Loucy (cell line): ENCODE measurements at regions not wholly inside any gene's neighbourhood (a gene's known extent, or its start where the extent isn't known, plus 50 kb on each side); places are given as distances from the start of the nearest gene placed in this dataset.
"Not testable (repeated sequence)": the region's sequence is repeated elsewhere in the genome, so short reads cannot be mapped to it uniquely, and the experiment has no call there.

Source experiments
- H2AFZ ChIP-seq: fragments of 200-600 bp; sonication (generic); 2 replicates; pipeline ENCODE4 v1.6.0; 2016; ENCODE audit warnings: antibody characterized with exemption, mild to moderate bottlenecking, low read length, moderate library complexity
- H3F3A ChIP-seq: fragments of 200-600 bp; 2 replicates; pipeline ENCODE4 v1.6.0; 2016; ENCODE audit warnings: antibody characterized with exemption, low read depth, mild to moderate bottlenecking
- H3K27me3 ChIP-seq: fragments of 200-600 bp; sonication (generic); 2 replicates; pipeline ENCODE4 v1.6.1; 2014; ENCODE audit warnings: low read length, mild to moderate bottlenecking; ENCODE audit not compliant: insufficient read depth, poor library complexity, severe bottlenecking
- H3K36me3 ChIP-seq: fragments of 200-600 bp; sonication (generic); 2 replicates; pipeline ENCODE4 v1.6.1; 2016; ENCODE audit warnings: low read length; ENCODE audit not compliant: insufficient read depth
- H3K4me1 ChIP-seq: fragments of 200-600 bp; sonication (generic); 2 replicates; pipeline ENCODE4 v1.5.1; 2014; ENCODE audit warnings: low read length, mild to moderate bottlenecking; ENCODE audit not compliant: insufficient read depth, poor library complexity, severe bottlenecking
- H3K4me2 ChIP-seq: fragments of 200-600 bp; sonication (generic); 2 replicates; pipeline ENCODE4 v1.6.0; 2014; ENCODE audit warnings: antibody characterized with exemption, low read length, low read depth, mild to moderate bottlenecking; ENCODE audit not compliant: poor library complexity, severe bottlenecking
- H3K4me3 ChIP-seq: fragments of 200-600 bp; sonication (generic); 2 replicates; pipeline ENCODE4 v1.5.1; 2014; ENCODE audit warnings: low read length, mild to moderate bottlenecking, mixed read lengths; ENCODE audit not compliant: poor library complexity, severe bottlenecking
- H3K79me2 ChIP-seq: fragments of 200-600 bp; sonication (generic); 2 replicates; pipeline ENCODE4 v1.6.1; 2014; ENCODE audit warnings: low read length; ENCODE audit not compliant: insufficient read depth
- H3K9ac ChIP-seq: fragments of 200-600 bp; sonication (generic); 2 replicates; pipeline ENCODE4 v1.6.0; 2014; ENCODE audit warnings: mild to moderate bottlenecking, low read depth, low read length, moderate library complexity; ENCODE audit not compliant: poor library complexity, severe bottlenecking
- H3K9me2 ChIP-seq: fragments of 200-600 bp; sonication (generic); replicated peaks from 2 replicates; pipeline ENCODE4 v1.6.1; 2016; ENCODE audit warnings: low read depth, low read length, mixed read lengths
- H3K9me3 ChIP-seq: fragments of 200-600 bp; sonication (generic); 2 replicates; pipeline ENCODE4 v1.6.1; 2014; ENCODE audit warnings: mild to moderate bottlenecking, antibody characterized with exemption, low read length, low read depth; ENCODE audit not compliant: insufficient read depth
- H4K20me1 ChIP-seq: fragments of 200-600 bp; sonication (generic); 2 replicates; pipeline ENCODE4 v1.6.0; 2014; ENCODE audit warnings: antibody characterized with exemption, low read length, mild to moderate bottlenecking; ENCODE audit not compliant: insufficient read depth, poor library complexity, severe bottlenecking
- CTCF ChIP-seq: fragments of 200-600 bp; sonication (generic); conservative IDR thresholded peaks from 2 replicates; pipeline ENCODE4 v1.5.1; 2014; ENCODE audit warnings: mild to moderate bottlenecking, antibody characterized with exemption, low read length

DNA sequence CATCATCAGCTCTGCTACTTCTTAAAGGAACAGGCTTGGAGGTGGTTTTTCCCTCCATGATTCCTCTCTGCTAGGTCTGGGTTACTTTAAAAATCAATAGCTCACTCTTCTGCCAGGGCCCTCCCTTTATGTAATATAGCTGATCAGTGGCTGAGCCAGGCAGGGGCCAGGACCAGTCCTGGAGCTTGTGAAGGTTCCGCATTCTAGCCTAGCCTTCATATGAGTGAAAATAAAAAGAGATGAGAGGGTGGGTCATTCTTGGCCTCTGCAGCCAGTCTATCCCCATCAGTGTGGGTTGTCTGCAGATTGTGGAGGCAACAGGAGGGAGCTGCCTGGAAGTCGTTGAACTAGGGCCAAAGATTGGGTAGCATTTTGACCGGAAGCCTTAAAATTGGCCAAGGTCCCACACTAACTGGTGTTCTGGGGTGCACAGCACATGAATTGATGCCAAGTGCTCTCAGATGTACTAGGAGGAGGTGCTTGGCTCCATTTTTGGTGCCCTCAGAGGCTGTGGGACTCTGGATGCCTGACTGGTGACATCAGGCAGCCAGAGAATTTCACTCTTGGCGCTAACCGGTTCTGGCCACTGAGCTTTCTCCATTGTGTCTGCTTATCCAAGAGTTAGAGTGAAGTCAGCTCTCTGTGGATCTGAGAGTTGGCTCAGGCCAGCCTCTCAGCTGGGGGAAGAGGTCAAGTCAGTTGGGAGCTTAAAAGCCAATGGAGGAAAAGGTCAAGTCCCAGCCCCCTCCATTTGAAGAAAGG, 93.7 kb upstream of the FAM72C start:
- not testable (repeated sequence) for H3K4me3 ChIP-seq, H3K9ac ChIP-seq, H3K9me3 ChIP-seq, H4K20me1 ChIP-seq, H2AFZ ChIP-seq, H3K79me2 ChIP-seq, H3F3A ChIP-seq, H3K36me3 ChIP-seq, H3K4me1 ChIP-seq, H3K27me3 ChIP-seq, H3K4me2 ChIP-seq, H3K9me2 ChIP-seq

GRCh38 chr1:144049365-144049764, 77.6 kb upstream of the FAM72C start:
- H4K20me1 ChIP-seq, H3K79me2 ChIP-seq, H2AFZ ChIP-seq: not testable (repeated sequence)

DNA sequence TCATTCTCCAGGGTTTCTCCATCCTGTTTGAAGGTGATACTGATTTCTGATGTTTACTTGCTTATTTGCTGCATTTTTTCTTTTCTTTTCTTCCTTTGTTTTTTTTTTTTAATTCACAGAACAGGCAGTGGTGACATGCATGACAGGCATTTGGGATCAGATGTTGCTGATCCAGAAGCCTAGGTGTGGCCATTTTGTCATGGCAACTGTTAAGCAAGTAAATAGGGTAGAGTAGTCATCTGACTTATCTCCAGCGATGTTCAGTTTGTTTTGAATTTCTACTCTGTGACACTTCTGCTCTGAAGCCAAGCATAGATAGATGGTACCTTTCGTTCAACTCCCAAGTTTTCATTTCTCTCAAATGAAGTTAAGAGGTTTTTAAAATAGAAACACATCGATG, 74.9 kb upstream of the FAM72C start:
- H3K4me1 ChIP-seq, H3K27me3 ChIP-seq, H3K9me2 ChIP-seq, H3K9ac ChIP-seq, H3K36me3 ChIP-seq, H3K4me2 ChIP-seq, H3K4me3 ChIP-seq, H3K9me3 ChIP-seq, H2AFZ ChIP-seq, H3K79me2 ChIP-seq, H4K20me1 ChIP-seq, H3F3A ChIP-seq: not testable (repeated sequence)

More at GRCh38 chr1:144049365-144049764, 77.6 kb upstream of the FAM72C start:
- H3F3A ChIP-seq, H3K4me3 ChIP-seq, H3K9ac ChIP-seq, H3K4me1 ChIP-seq, H3K27me3 ChIP-seq, H3K4me2 ChIP-seq, H3K9me2 ChIP-seq, H3K36me3 ChIP-seq, H3K9me3 ChIP-seq: not testable (repeated sequence)

DNA sequence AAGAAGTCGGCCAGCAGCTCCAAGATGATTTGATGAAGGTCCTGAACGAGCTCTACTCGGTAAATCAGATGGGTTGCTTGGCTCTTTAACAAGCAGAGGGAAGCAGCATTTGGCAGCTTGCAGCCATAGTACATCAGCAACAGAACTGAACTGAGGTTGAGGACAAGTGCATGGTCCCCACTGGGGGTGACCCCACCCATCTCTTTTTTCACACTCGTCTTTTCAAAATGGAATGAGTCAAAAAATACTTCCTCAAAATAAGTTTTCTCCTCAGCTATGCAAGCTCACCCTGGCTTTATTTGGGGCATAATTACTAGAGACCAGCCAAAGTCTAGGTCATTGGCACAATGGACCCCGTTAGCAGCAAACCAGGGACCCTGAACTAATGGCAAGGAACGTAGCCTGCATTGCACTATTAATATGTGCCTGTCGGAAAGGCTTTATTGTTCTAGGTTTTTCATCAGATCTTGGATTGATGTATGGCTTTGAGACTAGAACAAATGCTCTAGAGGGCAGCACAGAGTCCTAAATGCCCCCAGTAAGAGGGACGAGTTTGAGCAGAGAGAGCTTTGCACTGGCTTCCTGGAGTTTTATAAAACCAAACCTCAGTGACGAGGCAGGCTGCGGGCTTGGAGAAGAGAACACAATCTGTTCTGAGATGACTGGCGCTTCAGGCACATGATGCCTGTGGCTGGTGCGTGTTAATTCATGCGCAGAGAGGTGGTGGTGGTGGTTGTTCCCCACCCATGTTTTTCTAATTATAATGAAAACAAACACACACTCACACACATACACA, 74.2 kb upstream of the FAM72C start:
- H3K9me2 ChIP-seq, H3K27me3 ChIP-seq, H3K79me2 ChIP-seq, H4K20me1 ChIP-seq, H3K9me3 ChIP-seq, H3K4me3 ChIP-seq, H3K4me1 ChIP-seq, H2AFZ ChIP-seq, H3K36me3 ChIP-seq, H3F3A ChIP-seq, H3K4me2 ChIP-seq, H3K9ac ChIP-seq: not testable (repeated sequence)
- peak; percentile 19; the same call in 1 of the 2 replicates for TF ChIP-seq CTCF

DNA sequence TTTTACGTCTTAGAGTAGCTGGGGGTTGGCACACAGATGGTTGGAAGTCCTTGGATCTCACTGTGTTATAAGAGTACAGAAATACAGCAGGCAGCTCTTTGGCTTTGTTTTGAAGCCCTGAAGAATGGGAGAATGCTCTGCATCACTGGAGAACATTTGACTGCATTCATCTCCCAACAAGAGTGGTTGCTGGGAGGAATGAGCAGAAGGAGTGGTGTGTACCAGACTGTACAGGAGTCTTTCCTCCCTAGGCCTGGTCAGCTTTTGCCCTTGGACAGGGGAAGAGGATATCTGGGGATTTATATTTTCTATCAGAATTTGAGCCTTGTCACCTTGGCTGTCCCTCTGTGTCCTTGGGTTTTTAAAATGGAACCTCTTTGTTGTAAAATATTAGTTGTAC, 70.5 kb upstream of the FAM72C start:
- H3K4me1 ChIP-seq, H4K20me1 ChIP-seq, H3K79me2 ChIP-seq, H3F3A ChIP-seq, H3K27me3 ChIP-seq, H3K9me3 ChIP-seq, H3K4me2 ChIP-seq, H2AFZ ChIP-seq, H3K36me3 ChIP-seq, H3K9ac ChIP-seq, H3K4me3 ChIP-seq, H3K9me2 ChIP-seq: not testable (repeated sequence)

GRCh38 chr1:144040293-144040692, 68.5 kb upstream of the FAM72C start:
- H3K27me3 ChIP-seq, H3K4me2 ChIP-seq, H3K9me3 ChIP-seq, H3K79me2 ChIP-seq, H3K4me1 ChIP-seq, H3K9me2 ChIP-seq, H4K20me1 ChIP-seq, H3K36me3 ChIP-seq, H2AFZ ChIP-seq, H3K4me3 ChIP-seq, H3K9ac ChIP-seq, H3F3A ChIP-seq: not testable (repeated sequence)
